DND-41 (cell line): ENCODE measurements at regions not wholly inside any gene's neighbourhood (a gene's known extent, or its start where the extent isn't known, plus 50 kb on each side); places are given as distances from the start of the nearest gene placed in this dataset.

Experiments used
- ATAC-seq: fragments of 200-7000 bp; cut with Tn5 transposase; 3 replicates; pipeline ENCODE4 v1.9.1; 2021; ENCODE audit warnings: low read depth; ENCODE audit not compliant: insufficient read depth
- DNase-seq: peaks from one replicate; pipeline ENCODE4 v3.0.0-alpha.2; 2020
- H2AFZ ChIP-seq: 2 replicates; pipeline ENCODE4 v1.6.0; 2012; ENCODE audit warnings: low read depth, low read length
- H3K27ac ChIP-seq: 2 replicates; pipeline ENCODE4 v1.5.1; 2012; ENCODE audit warnings: low read length, inconsistent platforms
- H3K27me3 ChIP-seq: fragments of 200-600 bp; sonication (generic); 2 replicates; pipeline ENCODE4 v1.6.0; 2012; ENCODE audit warnings: low read length, mild to moderate bottlenecking, inconsistent platforms; ENCODE audit not compliant: insufficient read depth, poor library complexity
- H3K36me3 ChIP-seq: 2 replicates; pipeline ENCODE4 v1.5.1; 2012; ENCODE audit warnings: low read length, inconsistent platforms; ENCODE audit not compliant: insufficient read depth
- H3K4me1 ChIP-seq: 2 replicates; pipeline ENCODE4 v1.5.1; 2012; ENCODE audit warnings: mild to moderate bottlenecking, low read length; ENCODE audit not compliant: insufficient read depth
- H3K4me2 ChIP-seq: 2 replicates; pipeline ENCODE4 v1.6.0; 2012; ENCODE audit warnings: mild to moderate bottlenecking, moderate library complexity, low read length, inconsistent platforms; ENCODE audit not compliant: insufficient read depth
- H3K4me3 ChIP-seq, 2 experiments: fragments of 200-600 bp in 1 of 2; shearing (Covaris generic) in 1 of 2; 2 replicates each; pipeline ENCODE4 v1.5.1; 2012 to 2016; ENCODE audit warnings: inconsistent platforms in 2 of 2, low read length in 2 of 2, mild to moderate bottlenecking in 2 of 2, low read depth in 1 of 2, moderate library complexity in 1 of 2
- H3K79me2 ChIP-seq: 2 replicates; pipeline ENCODE4 v1.6.0; 2012; ENCODE audit warnings: low read length, inconsistent platforms; ENCODE audit not compliant: insufficient read depth
- H3K9ac ChIP-seq: 2 replicates; pipeline ENCODE4 v1.6.0; 2012; ENCODE audit warnings: low read depth, mild to moderate bottlenecking, inconsistent platforms, low read length, moderate library complexity
- H3K9me3 ChIP-seq: 2 replicates; pipeline ENCODE4 v1.5.1; 2012; ENCODE audit warnings: low read length, moderate library complexity, mild to moderate bottlenecking, inconsistent platforms; ENCODE audit not compliant: insufficient read depth, severe bottlenecking
- H4K20me1 ChIP-seq: 2 replicates; pipeline ENCODE4 v1.6.0; 2012; ENCODE audit warnings: low read length; ENCODE audit not compliant: insufficient read depth
- CTCF ChIP-seq: IDR thresholded peaks from 2 replicates; pipeline ENCODE4 v1.5.1; 2012; ENCODE audit warnings: borderline replicate concordance, low read length, moderate library complexity, mild to moderate bottlenecking; ENCODE audit not compliant: poor library complexity, severe bottlenecking; ENCODE audit errors: extremely low read depth
- EZH2 ChIP-seq: IDR thresholded peaks from 3 replicates; pipeline ENCODE4 v1.6.1; 2012; ENCODE audit warnings: borderline replicate concordance, low read depth, mild to moderate bottlenecking, moderate library complexity, low read length, inconsistent platforms; ENCODE audit not compliant: severe bottlenecking

- ATAC-seq = no peak
- DNase-seq = no peak
- Histone ChIP-seq H4K20me1 (no peaks in the 10 kb centered on the region), H3K79me2 (no peaks in the 10 kb centered on the region), H3K4me3 (no peak overlapping the region), H3K9ac (no peak overlapping the region), H3K9me3 (no peaks in the 10 kb centered on the region), H3K36me3 (no peaks in the 10 kb centered on the region), H3K27me3 (no peaks in the 10 kb centered on the region), H2AFZ (no peak overlapping the region), H3K27ac (no peak overlapping the region), H3K4me1 (no peaks in the 10 kb centered on the region), H3K4me2 (no peak overlapping the region)
- no peak for TF ChIP-seq CTCF
- no peak for TF ChIP-seq EZH2
These were observed 442.6 kb downstream of the GXYLT1 start for GRCh38 chr12:41701943-41702601.

GRCh38 chr12:41700940-41701339 lies 443.7 kb downstream of the GXYLT1 start:
- H3K4me3 ChIP-seq = no peak overlapping the region
- no peaks in the 10 kb centered on the region for H3K36me3 ChIP-seq
- DNase-seq (no peak), ATAC-seq (no peak)
- H3K4me1 ChIP-seq = no peaks in the 10 kb centered on the region
- H2AFZ ChIP-seq = no peak overlapping the region
- no peaks in the 10 kb centered on the region for H3K27me3 ChIP-seq
- no peaks in the 10 kb centered on the region for H3K79me2 ChIP-seq
- no peaks in the 10 kb centered on the region for H4K20me1 ChIP-seq
- no peak overlapping the region for H3K9ac ChIP-seq
- no peak overlapping the region for H3K27ac ChIP-seq
- TF ChIP-seq CTCF = no peak
- TF ChIP-seq EZH2 = no peak
- H3K9me3 ChIP-seq = no peaks in the 10 kb centered on the region
- no peak overlapping the region for H3K4me2 ChIP-seq

GRCh38 chr12:41699658-41700057 lies 445.0 kb downstream of the GXYLT1 start:
- Histone ChIP-seq H3K9ac (no peak overlapping the region), H3K27me3 (no peaks in the 10 kb centered on the region), H3K4me1 (no peaks in the 10 kb centered on the region), H2AFZ (no peak overlapping the region), H3K4me3 (no peak overlapping the region), H3K36me3 (no peaks in the 10 kb centered on the region), H3K4me2 (no peak overlapping the region), H4K20me1 (no peaks in the 10 kb centered on the region), H3K27ac (no peak overlapping the region), H3K79me2 (no peaks in the 10 kb centered on the region), H3K9me3 (no peaks in the 10 kb centered on the region)
- TF ChIP-seq CTCF = no peak
- no peak for TF ChIP-seq EZH2
- ATAC-seq (no peak), DNase-seq (no peak)
